WERI-Rb-1 (cell line): ENCODE measurements at regions not wholly inside any gene's neighbourhood (a gene's known extent, or its start where the extent isn't known, plus 50 kb on each side); places are given as distances from the start of the nearest gene placed in this dataset.

Experiments
- DNase-seq: peaks from one replicate; pipeline ENCODE4 v3.0.0-alpha.2; 2020
- H3K27ac ChIP-seq: fragments of 250-450 bp; sonication (Bioruptor Pico); 2 replicates; pipeline ENCODE4 v1.5.1; 2020; ENCODE audit warnings: mild to moderate bottlenecking, moderate library complexity
- H3K27me3 ChIP-seq: fragments of 250-450 bp; sonication (Bioruptor Pico); 2 replicates; pipeline ENCODE4 v1.5.1; 2021; ENCODE audit warnings: mild to moderate bottlenecking, low read depth, moderate library complexity; ENCODE audit not compliant: insufficient read depth, severe bottlenecking
- H3K36me3 ChIP-seq: fragments of 250-450 bp; sonication (Bioruptor Pico); 2 replicates; pipeline ENCODE4 v1.5.1; 2020; ENCODE audit warnings: mild to moderate bottlenecking, moderate library complexity
- H3K4me3 ChIP-seq: 2 replicates; pipeline ENCODE4 v1.5.1; 2011; ENCODE audit warnings: low read depth, mild to moderate bottlenecking, control low read depth, low read length
- H3K9me3 ChIP-seq: fragments of 250-450 bp; sonication (Bioruptor Pico); 2 replicates; pipeline ENCODE4 v1.5.1; 2021; ENCODE audit warnings: mild to moderate bottlenecking, moderate library complexity; ENCODE audit not compliant: severe bottlenecking
- CTCF ChIP-seq: IDR thresholded peaks from 2 replicates; pipeline ENCODE4 v1.5.1; 2011; ENCODE audit warnings: low read depth, mild to moderate bottlenecking, control low read depth, inconsistent platforms, low read length

- no peak for TF ChIP-seq CTCF
- H3K9me3 ChIP-seq = no peaks in the 10 kb centered on the region
- no peak overlapping the region for H3K4me3 ChIP-seq
- H3K27ac ChIP-seq = no peak overlapping the region
- no peaks in the 10 kb centered on the region for H3K36me3 ChIP-seq
- DNase-seq = no peak
- peaks cover 34% of the 10 kb centered on the region for H3K27me3 ChIP-seq
Observed at GRCh38 chr9:26612211-26612610, 280.4 kb downstream of the CAAP1 start.

GRCh38 chr9:26606756-26607155 lies 285.8 kb downstream of the CAAP1 start:
- Histone ChIP-seq H3K27ac (no peak overlapping the region), H3K9me3 (no peaks in the 10 kb centered on the region), H3K36me3 (no peaks in the 10 kb centered on the region), H3K4me3 (no peak overlapping the region), H3K27me3 (peaks cover 40% of the 10 kb centered on the region)
- TF ChIP-seq CTCF = no peak
- no peak for DNase-seq

- Histone ChIP-seq H3K9me3 (no peaks in the 10 kb centered on the region), H3K27me3 (peaks cover 45% of the 10 kb centered on the region), H3K36me3 (no peaks in the 10 kb centered on the region), H3K4me3 (no peak overlapping the region), H3K27ac (no peak overlapping the region)
- no peak for DNase-seq
- no peak for TF ChIP-seq CTCF
Observed at GRCh38 chr9:26605367-26605766, 287.2 kb downstream of the CAAP1 start.

GRCh38 chr9:26604076-26604662 lies 288.4 kb downstream of the CAAP1 start:
- TF ChIP-seq CTCF = no peak
- no peak for DNase-seq
- Histone ChIP-seq H3K27me3 (peaks cover 44% of the 10 kb centered on the region), H3K36me3 (no peaks in the 10 kb centered on the region), H3K27ac (no peak overlapping the region), H3K4me3 (no peak overlapping the region), H3K9me3 (no peaks in the 10 kb centered on the region)

DNA sequence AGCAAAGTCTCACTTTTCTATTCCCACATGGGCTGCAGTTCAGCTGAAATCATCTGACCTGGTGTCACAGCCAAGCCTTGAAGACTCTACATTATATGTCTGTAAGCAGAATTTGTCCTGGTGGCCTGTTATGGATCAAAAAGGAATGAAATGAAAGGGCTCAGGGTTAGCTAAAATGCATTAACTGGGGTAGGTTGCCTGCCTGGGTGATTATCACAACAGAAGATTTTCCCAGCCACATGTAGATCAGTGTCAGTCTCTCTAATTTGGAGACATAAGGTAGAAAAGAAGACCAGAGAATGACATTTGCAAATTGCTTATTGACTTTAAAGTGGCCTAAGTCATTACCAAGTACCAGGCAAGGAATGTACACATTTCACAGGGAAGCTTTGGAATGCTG lies 289.0 kb downstream of the CAAP1 start:
- Histone ChIP-seq H3K9me3 (no peaks in the 10 kb centered on the region), H3K4me3 (no peak overlapping the region), H3K27ac (no peak overlapping the region), H3K27me3 (peaks cover 39% of the 10 kb centered on the region), H3K36me3 (no peaks in the 10 kb centered on the region)
- TF ChIP-seq CTCF = no peak
- DNase-seq = no peak

GRCh38 chr9:26597542-26598149 lies 295.0 kb downstream of the CAAP1 start:
- DNase-seq = no peak
- Histone ChIP-seq H3K27me3 (peaks cover 40% of the 10 kb centered on the region), H3K36me3 (no peaks in the 10 kb centered on the region), H3K4me3 (no peak overlapping the region), H3K9me3 (no peaks in the 10 kb centered on the region), H3K27ac (no peak overlapping the region)
- no peak for TF ChIP-seq CTCF
